GM18505 (cell line): ENCODE measurements at regions not wholly inside any gene's neighbourhood (a gene's known extent, or its start where the extent isn't known, plus 50 kb on each side); places are given as distances from the start of the nearest gene placed in this dataset.
A peak's percentile ranks its signal among the peaks of the same experiment; 100 is the strongest.

Experiments
- ATAC-seq: cut with Tn5 transposase; IDR thresholded peaks from one replicate; pipeline ENCODE4 v1.9.1; 2021; ENCODE audit not compliant: unreplicated experiment
- POLR2A ChIP-seq: IDR thresholded peaks from 4 replicates; pipeline ENCODE4 v1.6.1; 2011; ENCODE audit warnings: borderline replicate concordance; ENCODE audit not compliant: insufficient read depth, insufficient read length; ENCODE audit errors: extremely low read depth

GRCh38 chr21:16291296-16291695, 561.5 kb downstream of the USP25 start:
- no peak for TF ChIP-seq POLR2A
- no peak for ATAC-seq

GRCh38 chr21:16294128-16294527, 564.3 kb downstream of the USP25 start:
- ATAC-seq: no peak
- no peak for TF ChIP-seq POLR2A

- no peak for ATAC-seq
- TF ChIP-seq POLR2A: no peak
These were observed 573.1 kb downstream of the USP25 start for GRCh38 chr21:16302851-16303282.

GRCh38 chr21:16304174-16305095, 574.7 kb downstream of the USP25 start:
- no peak for ATAC-seq
- no peak for TF ChIP-seq POLR2A

- no peak for ATAC-seq
- no peak for TF ChIP-seq POLR2A
These were observed 575.9 kb downstream of the USP25 start for GRCh38 chr21:16305686-16306085.

GRCh38 chr21:16307256-16307655, 577.5 kb downstream of the USP25 start:
- no peak for ATAC-seq
- TF ChIP-seq POLR2A: no peak

- TF ChIP-seq POLR2A: no peak
- peak; percentile 90 for ATAC-seq
These were observed 578.5 kb downstream of the USP25 start for GRCh38 chr21:16308269-16308668.

GRCh38 chr21:16309250-16309971, 579.6 kb downstream of the USP25 start:
- no peak for TF ChIP-seq POLR2A
- ATAC-seq: no peak

- ATAC-seq: no peak
These were observed 580.4 kb downstream of the USP25 start for GRCh38 chr21:16310176-16310575.

GRCh38 chr21:16311229-16311628, 581.4 kb downstream of the USP25 start:
- TF ChIP-seq POLR2A: no peak
- no peak for ATAC-seq

More at GRCh38 chr21:16310176-16310575, 580.4 kb downstream of the USP25 start:
- no peak for TF ChIP-seq POLR2A

GRCh38 chr21:16312321-16312720, 582.5 kb downstream of the USP25 start:
- no peak for TF ChIP-seq POLR2A
- no peak for ATAC-seq

GRCh38 chr21:16315223-16315622, 585.4 kb downstream of the USP25 start:
- no peak for TF ChIP-seq POLR2A
- no peak for ATAC-seq

- no peak for ATAC-seq
- no peak for TF ChIP-seq POLR2A
These were observed 589.0 kb downstream of the USP25 start for GRCh38 chr21:16318651-16319300.

GRCh38 chr21:16320110-16320509, 590.3 kb downstream of the USP25 start:
- no peak for ATAC-seq
- no peak for TF ChIP-seq POLR2A

- ATAC-seq: no peak
- no peak for TF ChIP-seq POLR2A
These were observed 592.7 kb downstream of the USP25 start for GRCh38 chr21:16322454-16322853.
